CD4-positive, alpha-beta T cell treated with Interleukin-2 at 100 ng/mL for 4 hours (primary cell): ENCODE measurements at regions not wholly inside any gene's neighbourhood (a gene's known extent, or its start where the extent isn't known, plus 50 kb on each side); places are given as distances from the start of the nearest gene placed in this dataset.
"Not testable (repeated sequence)": the region's sequence is repeated elsewhere in the genome, so short reads cannot be mapped to it uniquely, and the experiment has no call there.

Source experiments
- DNase-seq: peaks from one replicate; pipeline ENCODE4 v3.0.0-alpha.2; 2020; ENCODE audit warnings: low spot score

GRCh38 chr13:58504202-58504700, 872.7 kb downstream of the PCDH17 start:
- not testable (repeated sequence) for DNase-seq

- not testable (repeated sequence) for DNase-seq
These were observed 873.8 kb downstream of the PCDH17 start for GRCh38 chr13:58505262-58505920.

GRCh38 chr13:58528351-58528750, 896.8 kb downstream of the PCDH17 start:
- no peak for DNase-seq

GRCh38 chr13:58531614-58532013, 900.1 kb downstream of the PCDH17 start:
- DNase-seq = no peak

- no peak for DNase-seq
These were observed 911.0 kb downstream of the PCDH17 start for GRCh38 chr13:58542530-58542929.

- DNase-seq = no peak
These were observed 915.9 kb downstream of the PCDH17 start for GRCh38 chr13:58547419-58547818.

GRCh38 chr13:58566176-58566575, 934.6 kb downstream of the PCDH17 start:
- no peak for DNase-seq

- DNase-seq = no peak
These were observed 942.2 kb downstream of the PCDH17 start for GRCh38 chr13:58573743-58574142.

GRCh38 chr13:58574791-58575190, 943.2 kb downstream of the PCDH17 start:
- DNase-seq = no peak

GRCh38 chr13:58579468-58579867, 947.9 kb downstream of the PCDH17 start:
- DNase-seq = no peak

GRCh38 chr13:58583966-58584365, 952.4 kb downstream of the PCDH17 start:
- DNase-seq = no peak

GRCh38 chr13:58584610-58585009, 953.1 kb downstream of the PCDH17 start:
- DNase-seq = no peak

- DNase-seq = no peak
These were observed 955.6 kb downstream of the PCDH17 start for GRCh38 chr13:58587183-58587582.

- no peak for DNase-seq
These were observed 960.5 kb downstream of the PCDH17 start for GRCh38 chr13:58592052-58592451.

GRCh38 chr13:58592786-58593185, 961.2 kb downstream of the PCDH17 start:
- DNase-seq = no peak

- DNase-seq = no peak
These were observed 963.4 kb downstream of the PCDH17 start for GRCh38 chr13:58594747-58595600.

- no peak for DNase-seq
These were observed 966.0 kb downstream of the PCDH17 start for GRCh38 chr13:58597552-58597951.

GRCh38 chr13:58598241-58598640, 966.7 kb downstream of the PCDH17 start:
- DNase-seq = no peak

- DNase-seq = no peak
These were observed 979.6 kb downstream of the PCDH17 start for GRCh38 chr13:58611117-58611516.

- no peak for DNase-seq
These were observed 986.5 kb downstream of the PCDH17 start for GRCh38 chr13:58617880-58618665.

GRCh38 chr13:58619396-58620113, 988.0 kb downstream of the PCDH17 start:
- no peak for DNase-seq

- no peak for DNase-seq
These were observed 988.6 kb downstream of the PCDH17 start for GRCh38 chr13:58620176-58620575.
